ENCODE measurements at regions not wholly inside any gene's neighbourhood (a gene's known extent, or its start where the extent isn't known, plus 50 kb on each side); places are given as distances from the start of the nearest gene placed in this dataset.

GRCh38 chr5:96243862-96244261, 189.2 kb downstream of the PCSK1 start:
- no peak for TF ChIP-seq CTCF (IDR thresholded peaks at IDR 0.05)
- TF ChIP-seq POLR2A (IDR thresholded peaks at IDR 0.05): no peak

All from lower leg skin (tissue), 3 donors.